Fibroblast of lung (primary cell): ENCODE measurements at regions not wholly inside any gene's neighbourhood (a gene's known extent, or its start where the extent isn't known, plus 50 kb on each side); places are given as distances from the start of the nearest gene placed in this dataset.

Experiments used
- DNase-seq, 2 donors: peaks; one replicate each; pipeline versions ENCODE4 v3.0.0 to v3.0.0-alpha.2; 2010; ENCODE audit warnings: low read depth in 2 of 2
- H2AFZ ChIP-seq: 2 replicates; pipeline ENCODE4 v1.5.1; 2012; ENCODE audit warnings: low read length, control low read depth, inconsistent platforms
- H3K27ac ChIP-seq: 2 replicates; pipeline ENCODE4 v1.5.1; 2011; ENCODE audit warnings: low read length, control low read depth; ENCODE audit not compliant: insufficient read depth
- H3K27me3 ChIP-seq: 2 replicates; pipeline ENCODE4 v1.5.1; 2011; ENCODE audit warnings: mild to moderate bottlenecking, low read length; ENCODE audit not compliant: control insufficient read depth, insufficient read depth
- H3K36me3 ChIP-seq: 2 replicates; pipeline ENCODE4 v1.5.1; 2011; ENCODE audit warnings: low read length; ENCODE audit not compliant: control insufficient read depth, insufficient read depth
- H3K4me1 ChIP-seq: 2 replicates; pipeline ENCODE4 v1.5.1; 2011; ENCODE audit warnings: low read length; ENCODE audit not compliant: control insufficient read depth, insufficient read depth; ENCODE audit errors: extremely low read depth
- H3K4me2 ChIP-seq: 2 replicates; pipeline ENCODE4 v1.5.1; 2011; ENCODE audit warnings: low read length, control low read depth; ENCODE audit not compliant: insufficient read depth; ENCODE audit errors: extremely low read depth
- H3K4me3 ChIP-seq, 4 experiments: fragments of 200-600 bp in 1 of 4; sonication (generic) in 1 of 4; replicated peaks in 1 of 4; 2 replicates each; pipeline ENCODE4 v1.5.1; 2011 to 2016; ENCODE audit warnings: low read length in 4 of 4, low read depth in 3 of 4, mild to moderate bottlenecking in 3 of 4, control low read depth in 2 of 4, inconsistent platforms in 1 of 4, mixed read lengths in 1 of 4; ENCODE audit not compliant: insufficient read depth in 1 of 4; ENCODE audit errors: control extremely low read depth in 1 of 4
- H3K79me2 ChIP-seq: 2 replicates; pipeline ENCODE4 v1.5.1; 2012; ENCODE audit warnings: mild to moderate bottlenecking, low read length, inconsistent platforms; ENCODE audit not compliant: control insufficient read depth, insufficient read depth
- H3K9ac ChIP-seq: 2 replicates; pipeline ENCODE4 v1.5.1; 2011; ENCODE audit warnings: mild to moderate bottlenecking, low read length, control low read depth; ENCODE audit not compliant: insufficient read depth
- H3K9me3 ChIP-seq: 2 replicates; pipeline ENCODE4 v1.5.1; 2012; ENCODE audit warnings: low read depth, low read length; ENCODE audit not compliant: control insufficient read depth, insufficient read depth
- H4K20me1 ChIP-seq: 2 replicates; pipeline ENCODE4 v1.5.1; 2011; ENCODE audit warnings: low read length; ENCODE audit not compliant: control insufficient read depth, insufficient read depth; ENCODE audit errors: extremely low read depth
- CTCF ChIP-seq, 2 donors: IDR thresholded peaks in 1 of 2; conservative IDR thresholded peaks in 1 of 2; 1 replicate in 1 of 2; 2 replicates in 1 of 2; pipeline ENCODE4 v1.5.1; 2011 to 2012; ENCODE audit warnings: low read length in 2 of 2, control low read depth in 1 of 2, inconsistent platforms in 1 of 2, low read depth in 1 of 2, mild to moderate bottlenecking in 1 of 2
- EZH2 ChIP-seq: IDR thresholded peaks from 2 replicates; pipeline ENCODE4 v1.5.1; 2012; ENCODE audit warnings: low read length, control low read depth, mild to moderate bottlenecking; ENCODE audit errors: missing control alignments

GRCh38 chr14:98543074-98543473, 728.9 kb downstream of the BCL11B start:
- Histone ChIP-seq H3K79me2 (no peaks in the 10 kb centered on the region), H3K4me3 (no peak overlapping the region), H2AFZ (no peak overlapping the region), H3K9ac (no peak overlapping the region), H3K9me3 (no peaks in the 10 kb centered on the region), H3K4me1 (no peaks in the 10 kb centered on the region), H3K4me2 (no peak overlapping the region), H4K20me1 (no peaks in the 10 kb centered on the region), H3K36me3 (no peaks in the 10 kb centered on the region), H3K27ac (no peak overlapping the region), H3K27me3 (no peaks in the 10 kb centered on the region)
- TF ChIP-seq EZH2 (no peak), CTCF (conservative IDR thresholded peaks at IDR 0.05 in 1 of 2, IDR thresholded peaks at IDR 0.05 in 1 of 2; ENCODE audit: low read depth in 1 of 2, low read length in 2 of 2) (no peak)
- no peak for DNase-seq

DNA sequence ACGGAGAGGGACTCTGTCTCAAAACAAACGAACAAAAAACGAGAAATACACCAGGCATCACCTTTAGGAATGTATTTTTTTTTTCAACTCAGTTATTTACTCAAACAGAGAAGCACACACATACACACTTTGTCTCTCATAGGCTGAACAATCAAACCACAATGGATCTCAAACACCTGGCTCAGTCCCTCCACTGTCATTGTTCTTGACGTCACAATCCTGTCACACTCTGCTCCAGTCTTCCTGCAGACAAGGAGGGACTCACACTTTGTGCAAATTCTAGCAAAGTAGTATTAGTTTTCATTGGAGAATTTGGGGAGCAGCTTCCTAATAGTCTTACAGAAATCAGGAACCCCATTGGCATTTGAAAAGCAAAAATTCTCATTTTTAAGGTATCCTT, 727.8 kb downstream of the BCL11B start:
- TF ChIP-seq EZH2 (no peak), CTCF (conservative IDR thresholded peaks at IDR 0.05 in 1 of 2, IDR thresholded peaks at IDR 0.05 in 1 of 2; ENCODE audit: low read depth in 1 of 2, low read length in 2 of 2) (no peak)
- H3K79me2 ChIP-seq, result no peaks in the 10 kb centered on the region
- H4K20me1 ChIP-seq, result no peaks in the 10 kb centered on the region
- DNase-seq, result no peak
- H2AFZ ChIP-seq, result no peak overlapping the region
- H3K27me3 ChIP-seq, result no peaks in the 10 kb centered on the region
- no peaks in the 10 kb centered on the region for H3K9me3 ChIP-seq
- no peak overlapping the region for H3K9ac ChIP-seq
- H3K27ac ChIP-seq, result no peak overlapping the region
- H3K4me2 ChIP-seq, result no peak overlapping the region
- no peaks in the 10 kb centered on the region for H3K4me1 ChIP-seq
- H3K36me3 ChIP-seq, result no peaks in the 10 kb centered on the region
- no peak overlapping the region for H3K4me3 ChIP-seq

DNA sequence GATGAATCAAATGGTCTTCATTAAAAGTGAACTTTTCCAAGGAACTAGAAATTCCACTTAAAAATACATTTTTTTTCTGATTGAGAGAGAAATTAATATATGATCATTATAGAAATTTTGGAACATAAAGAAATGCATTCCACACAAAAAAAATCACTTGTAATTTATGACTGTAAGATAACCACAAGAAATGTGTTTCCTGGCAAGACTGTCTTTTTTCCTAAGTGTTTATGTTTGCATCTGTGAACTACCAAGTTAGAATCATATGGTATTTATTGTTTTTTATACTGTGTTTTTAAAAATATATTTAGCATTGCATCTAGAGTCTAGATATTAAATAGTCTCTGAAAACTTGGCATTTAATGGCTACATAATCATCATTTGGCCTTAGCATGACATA, 726.8 kb downstream of the BCL11B start:
- no peak overlapping the region for H3K4me2 ChIP-seq
- no peak overlapping the region for H3K9ac ChIP-seq
- H3K4me3 ChIP-seq, result no peak overlapping the region
- H4K20me1 ChIP-seq, result no peaks in the 10 kb centered on the region
- TF ChIP-seq EZH2 (no peak), CTCF (conservative IDR thresholded peaks at IDR 0.05 in 1 of 2, IDR thresholded peaks at IDR 0.05 in 1 of 2; ENCODE audit: low read depth in 1 of 2, low read length in 2 of 2) (no peak)
- H3K79me2 ChIP-seq, result no peaks in the 10 kb centered on the region
- no peaks in the 10 kb centered on the region for H3K27me3 ChIP-seq
- H3K4me1 ChIP-seq, result no peaks in the 10 kb centered on the region
- H2AFZ ChIP-seq, result no peak overlapping the region
- H3K27ac ChIP-seq, result no peak overlapping the region
- DNase-seq, result no peak
- H3K36me3 ChIP-seq, result no peaks in the 10 kb centered on the region
- no peaks in the 10 kb centered on the region for H3K9me3 ChIP-seq
